ENCODE measurements at regions not wholly inside any gene's neighbourhood (a gene's known extent, or its start where the extent isn't known, plus 50 kb on each side); places are given as distances from the start of the nearest gene placed in this dataset.
"Not testable (repeated sequence)": the region's sequence is repeated elsewhere in the genome, so short reads cannot be mapped to it uniquely, and the experiment has no call there.

GRCh38 chr20:48018851-48019250 is 233.6 kb upstream of the SULF2 start:
- TF ChIP-seq CTCF (conservative IDR thresholded peaks at IDR 0.05; ENCODE audit: low read length); EZH2phosphoT487 (IDR thresholded peaks at IDR 0.05; ENCODE audit: borderline replicate concordance): not testable (repeated sequence)
